ENCODE measurements at regions not wholly inside any gene's neighbourhood (a gene's known extent, or its start where the extent isn't known, plus 50 kb on each side); places are given as distances from the start of the nearest gene placed in this dataset.

DNA sequence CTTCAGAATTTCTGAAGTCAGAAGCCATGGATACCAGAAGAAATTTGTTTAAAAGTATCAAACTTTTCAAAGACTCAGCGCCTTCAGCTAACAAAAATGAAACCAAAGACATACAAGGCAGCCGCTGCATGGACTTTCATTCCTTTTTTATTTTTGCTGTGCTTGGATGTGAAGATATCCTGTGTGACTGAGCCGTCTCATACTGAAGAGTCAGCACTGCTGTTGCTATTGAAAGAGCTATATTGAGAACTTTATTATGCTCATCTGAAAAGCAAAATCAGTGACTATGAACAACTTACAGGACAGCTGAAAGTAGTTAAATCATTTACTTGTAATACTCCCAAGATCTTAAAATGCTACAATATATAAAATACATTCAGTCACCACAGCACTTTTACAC is 809.2 kb downstream of the NXPH1 start:
- ChIA-PET POLR2A (ENCODE audit: unreplicated experiment) (no interaction called here), CTCF (interaction anchor here (1.4 kb wide), 1 partner anchor 23 kb away, joined by 3 read pairs; no protein-coding TSS in a partner anchor)
- no peak overlapping the region for H3K27ac ChIP-seq (ENCODE audit: insufficient read depth, low read length)
- H3K23ac ChIP-seq (ENCODE audit: low read depth, low read length): no peak overlapping the region
- H3K36me3 ChIP-seq (ENCODE audit: control insufficient read depth, insufficient read depth, low read length): no peaks in the 10 kb centered on the region
- BruUV-seq (replicated peaks): no TSS peak
- H3K27me3 ChIP-seq (ENCODE audit: control insufficient read depth, insufficient read depth, low read length): no peaks in the 10 kb centered on the region
- ATAC-seq (ENCODE audit: low read depth) (no peak), DNase-seq (no peak)
- no peak overlapping the region for H3K56ac ChIP-seq (ENCODE audit: extremely low read depth, insufficient read depth, low read length)
- H3K4me2 ChIP-seq (ENCODE audit: low read depth, low read length): no peak overlapping the region
- no peak overlapping the region for H3K18ac ChIP-seq (ENCODE audit: low read depth, low read length)
- H3K9ac ChIP-seq (ENCODE audit: low read depth, low read length): no peak overlapping the region
- H4K20me1 ChIP-seq (ENCODE audit: insufficient read depth, low read length): no peaks in the 10 kb centered on the region
- no peak overlapping the region for H3K4me3 ChIP-seq (ENCODE audit: insufficient read depth, low read depth, low read length)
- WGBS, 2 experiments (ENCODE audit: extremely low coverage in 2 of 2, insufficient read length in 1 of 2): no CpG with 5 or more reads among the region's 3 CpGs
- H2AK9ac ChIP-seq (replicated peaks; ENCODE audit: low read depth, low read length, poor library complexity): no peak overlapping the region
- H3K9me1 ChIP-seq (ENCODE audit: insufficient read depth, low read length): no peaks in the 10 kb centered on the region
- H4K5ac ChIP-seq (ENCODE audit: low read depth, low read length): no peak overlapping the region
- in situ Hi-C loops (cut with MboI; ENCODE audit: low sequenced_read_pairs) (no loop called here), dilution Hi-C loops (cut with HindIII; ENCODE audit: low sequenced_read_pairs, unreplicated experiment) (no loop called here), intact Hi-C loops (cut with micrococcal nuclease) (no loop called here)
- H3K79me1 ChIP-seq (ENCODE audit: low read depth in 1 of 2, low read length in 2 of 2): no peaks in the 10 kb centered on the region
- no peak overlapping the region for H2BK15ac ChIP-seq (ENCODE audit: low read depth, low read length)
- no peak overlapping the region for H2BK120ac ChIP-seq (ENCODE audit: low read depth, low read length)
- no peak overlapping the region for H2BK20ac ChIP-seq (ENCODE audit: low read depth, low read length)
- no peaks in the 10 kb centered on the region for H3K4me1 ChIP-seq (ENCODE audit: control insufficient read depth, insufficient read depth, low read length)
- no peak overlapping the region for H3K14ac ChIP-seq (replicated peaks; ENCODE audit: low read depth, low read length)
- H4K91ac ChIP-seq (ENCODE audit: insufficient read depth, low read depth, low read length): no peak overlapping the region
- TF ChIP-seq CEBPB (IDR thresholded peaks at IDR 0.05; ENCODE audit: low read depth, low read length) (no peak), RAD21 (IDR thresholded peaks at IDR 0.05; ENCODE audit: low read length) (no peak), RFX5 (IDR thresholded peaks at IDR 0.05; ENCODE audit: low read depth, low read length) (no peak), SMC3 (IDR thresholded peaks at IDR 0.05; ENCODE audit: low read depth, low read length) (no peak), NFE2L2 (IDR thresholded peaks at IDR 0.05; ENCODE audit: low read depth, low read length) (no peak), BHLHE40 (IDR thresholded peaks at IDR 0.05; ENCODE audit: low read depth, low read length) (no peak), FOS (IDR thresholded peaks at IDR 0.05; ENCODE audit: low read depth, low read length) (no peak), MAZ (IDR thresholded peaks at IDR 0.05; ENCODE audit: borderline replicate concordance, low read depth, low read length) (no peak), CHD1 (IDR thresholded peaks at IDR 0.05; ENCODE audit: low read depth, low read length) (no peak), MXI1 (IDR thresholded peaks at IDR 0.05; ENCODE audit: borderline replicate concordance, low read depth, low read length) (no peak), RCOR1 (IDR thresholded peaks at IDR 0.05; ENCODE audit: insufficient replicate concordance, low read length) (no peak), POLR2A (IDR thresholded peaks at IDR 0.05; ENCODE audit: low read depth, low read length) (no peak), MAFK (IDR thresholded peaks at IDR 0.05; ENCODE audit: low read depth, low read length) (no peak)
- TF ChIP-seq, protein P1, sequence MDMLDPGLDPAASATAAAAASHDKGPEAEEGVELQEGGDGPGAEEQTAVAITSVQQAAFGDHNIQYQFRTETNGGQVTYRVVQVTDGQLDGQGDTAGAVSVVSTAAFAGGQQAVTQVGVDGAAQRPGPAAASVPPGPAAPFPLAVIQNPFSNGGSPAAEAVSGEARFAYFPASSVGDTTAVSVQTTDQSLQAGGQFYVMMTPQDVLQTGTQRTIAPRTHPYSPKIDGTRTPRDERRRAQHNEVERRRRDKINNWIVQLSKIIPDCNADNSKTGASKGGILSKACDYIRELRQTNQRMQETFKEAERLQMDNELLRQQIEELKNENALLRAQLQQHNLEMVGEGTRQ (IDR thresholded peaks at IDR 0.05; ENCODE audit: low read depth, low read length): no peak
- TF ChIP-seq, protein P2, sequence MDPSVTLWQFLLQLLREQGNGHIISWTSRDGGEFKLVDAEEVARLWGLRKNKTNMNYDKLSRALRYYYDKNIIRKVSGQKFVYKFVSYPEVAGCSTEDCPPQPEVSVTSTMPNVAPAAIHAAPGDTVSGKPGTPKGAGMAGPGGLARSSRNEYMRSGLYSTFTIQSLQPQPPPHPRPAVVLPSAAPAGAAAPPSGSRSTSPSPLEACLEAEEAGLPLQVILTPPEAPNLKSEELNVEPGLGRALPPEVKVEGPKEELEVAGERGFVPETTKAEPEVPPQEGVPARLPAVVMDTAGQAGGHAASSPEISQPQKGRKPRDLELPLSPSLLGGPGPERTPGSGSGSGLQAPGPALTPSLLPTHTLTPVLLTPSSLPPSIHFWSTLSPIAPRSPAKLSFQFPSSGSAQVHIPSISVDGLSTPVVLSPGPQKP (IDR thresholded peaks at IDR 0.05; ENCODE audit: borderline replicate concordance, low read depth, low read length): no peak
- TF ChIP-seq, protein P3, sequence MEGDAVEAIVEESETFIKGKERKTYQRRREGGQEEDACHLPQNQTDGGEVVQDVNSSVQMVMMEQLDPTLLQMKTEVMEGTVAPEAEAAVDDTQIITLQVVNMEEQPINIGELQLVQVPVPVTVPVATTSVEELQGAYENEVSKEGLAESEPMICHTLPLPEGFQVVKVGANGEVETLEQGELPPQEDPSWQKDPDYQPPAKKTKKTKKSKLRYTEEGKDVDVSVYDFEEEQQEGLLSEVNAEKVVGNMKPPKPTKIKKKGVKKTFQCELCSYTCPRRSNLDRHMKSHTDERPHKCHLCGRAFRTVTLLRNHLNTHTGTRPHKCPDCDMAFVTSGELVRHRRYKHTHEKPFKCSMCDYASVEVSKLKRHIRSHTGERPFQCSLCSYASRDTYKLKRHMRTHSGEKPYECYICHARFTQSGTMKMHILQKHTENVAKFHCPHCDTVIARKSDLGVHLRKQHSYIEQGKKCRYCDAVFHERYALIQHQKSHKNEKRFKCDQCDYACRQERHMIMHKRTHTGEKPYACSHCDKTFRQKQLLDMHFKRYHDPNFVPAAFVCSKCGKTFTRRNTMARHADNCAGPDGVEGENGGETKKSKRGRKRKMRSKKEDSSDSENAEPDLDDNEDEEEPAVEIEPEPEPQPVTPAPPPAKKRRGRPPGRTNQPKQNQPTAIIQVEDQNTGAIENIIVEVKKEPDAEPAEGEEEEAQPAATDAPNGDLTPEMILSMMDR (conservative IDR thresholded peaks at IDR 0.05; ENCODE audit: low read depth, low read length): no peak
- H3K9me3 ChIP-seq (ENCODE audit: control insufficient read depth, insufficient read depth, low read length): peaks cover 5% of the 10 kb centered on the region
- H2AFZ ChIP-seq (replicated peaks; ENCODE audit: low read length, poor library complexity): no peak overlapping the region
- H2AK5ac ChIP-seq (ENCODE audit: low read depth, low read length): no peak overlapping the region
- no peak overlapping the region for H4K8ac ChIP-seq (ENCODE audit: low read depth in 2 of 2, low read length in 2 of 2)
- H3K4ac ChIP-seq (ENCODE audit: low read depth, low read length): no peak overlapping the region
- H2BK5ac ChIP-seq (ENCODE audit: low read depth, low read length, poor library complexity, severe bottlenecking): no peak overlapping the region

All from IMR-90 (cell line).